NCI-H1436 treated with DMSO at 0.1 percent for 48 hours (cell line): ENCODE measurements at regions not wholly inside any gene's neighbourhood (a gene's known extent, or its start where the extent isn't known, plus 50 kb on each side); places are given as distances from the start of the nearest gene placed in this dataset.

Experiments
- DNase-seq: peaks from one replicate; lab custom pipeline; 2025; lab: John Stamatoyannopoulos, UW

- no peak for DNase-seq
Observed at GRCh38 chr6:104212977-104213668, 646.6 kb downstream of the HACE1 start.

DNA sequence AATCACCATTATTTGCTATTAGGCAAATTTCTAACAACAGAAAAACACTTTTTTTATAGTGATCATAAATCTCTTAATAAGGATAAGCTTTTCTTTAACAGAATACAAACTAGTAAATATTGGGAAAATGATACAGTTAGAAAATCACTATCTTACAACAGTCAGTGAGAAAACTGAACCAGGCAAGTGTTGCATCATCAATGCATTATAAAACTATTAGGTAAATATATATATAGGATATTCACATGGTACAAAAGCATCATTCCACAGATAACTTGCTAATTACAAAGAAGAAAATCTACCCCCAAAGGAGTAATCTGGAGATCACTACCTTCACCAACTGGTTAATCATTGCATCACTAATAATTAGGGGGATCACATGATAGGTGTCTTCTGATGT lies 652.1 kb downstream of the HACE1 start:
- DNase-seq, result no peak

DNA sequence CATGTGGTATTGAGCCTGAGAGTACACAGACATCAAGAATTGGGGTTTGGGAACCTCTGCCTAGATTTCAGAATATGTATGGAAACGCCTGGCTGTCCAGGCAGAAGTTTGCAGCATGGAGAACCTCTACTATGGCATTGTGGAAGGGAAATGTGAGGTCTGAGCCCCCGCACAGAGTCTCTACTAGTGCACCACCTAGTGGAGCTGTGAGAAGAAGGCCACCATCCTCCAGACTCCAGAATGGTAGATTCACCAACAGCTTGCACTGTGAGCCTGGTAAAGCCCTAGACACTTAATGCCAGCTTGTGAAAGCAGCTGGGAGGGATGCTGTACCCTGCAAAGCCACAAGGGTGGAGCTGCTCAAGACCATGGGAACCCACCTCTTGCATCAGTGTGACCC lies 658.2 kb downstream of the HACE1 start:
- no peak for DNase-seq

GRCh38 chr6:104187616-104188015 lies 672.1 kb downstream of the HACE1 start:
- no peak for DNase-seq

- DNase-seq, result no peak
Observed at GRCh38 chr6:104186831-104187230, 672.9 kb downstream of the HACE1 start.

DNA sequence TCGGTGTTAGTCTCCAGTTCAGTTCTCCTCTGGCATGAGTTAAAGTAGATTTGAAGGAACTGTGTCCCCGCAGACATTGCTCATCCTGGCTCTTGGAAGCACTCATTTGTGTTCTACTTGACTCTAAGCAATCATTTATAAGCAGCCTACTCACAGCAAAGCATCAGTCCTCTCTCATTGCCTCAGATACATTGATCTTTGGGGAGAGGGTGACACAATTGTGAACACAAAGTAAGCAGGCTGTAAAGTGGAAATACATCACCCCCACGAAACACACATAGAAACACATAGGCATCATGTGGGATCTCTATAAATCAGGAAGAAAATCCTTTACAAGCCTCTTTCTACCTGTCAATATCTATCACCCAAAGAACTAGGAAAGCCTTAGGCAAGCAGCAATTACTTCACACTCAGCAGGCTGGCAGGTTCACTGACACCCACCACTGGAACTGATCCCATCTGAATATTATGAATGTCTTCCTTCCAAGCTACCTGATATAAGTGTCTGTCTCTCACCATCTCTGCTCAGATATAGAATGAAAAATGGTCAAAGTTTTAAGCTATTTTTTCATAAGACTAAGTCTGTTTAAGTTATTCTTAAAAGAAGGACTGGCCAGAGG lies 675.8 kb downstream of the HACE1 start:
- no peak for DNase-seq

DNA sequence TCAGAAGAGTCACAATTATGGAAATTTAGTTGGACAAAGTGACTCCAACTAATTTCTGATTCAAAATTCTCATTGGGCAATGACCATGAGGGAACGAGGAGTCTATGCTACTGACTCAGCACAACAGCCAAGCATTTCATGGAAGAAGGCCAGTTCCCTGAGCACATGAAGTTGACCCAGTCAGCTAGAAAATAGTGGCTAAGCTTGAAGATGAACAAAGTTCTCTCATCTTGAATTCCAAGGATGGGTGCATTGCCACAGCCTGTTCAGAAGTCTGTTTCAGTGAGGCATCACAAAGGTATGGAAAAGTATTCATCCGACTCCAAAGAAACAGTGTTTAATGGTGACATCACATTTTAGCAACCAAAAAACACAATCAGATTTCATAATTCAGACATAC lies 676.9 kb downstream of the HACE1 start:
- no peak for DNase-seq

- no peak for DNase-seq
Observed at GRCh38 chr6:104173668-104174067, 686.1 kb downstream of the HACE1 start.

DNA sequence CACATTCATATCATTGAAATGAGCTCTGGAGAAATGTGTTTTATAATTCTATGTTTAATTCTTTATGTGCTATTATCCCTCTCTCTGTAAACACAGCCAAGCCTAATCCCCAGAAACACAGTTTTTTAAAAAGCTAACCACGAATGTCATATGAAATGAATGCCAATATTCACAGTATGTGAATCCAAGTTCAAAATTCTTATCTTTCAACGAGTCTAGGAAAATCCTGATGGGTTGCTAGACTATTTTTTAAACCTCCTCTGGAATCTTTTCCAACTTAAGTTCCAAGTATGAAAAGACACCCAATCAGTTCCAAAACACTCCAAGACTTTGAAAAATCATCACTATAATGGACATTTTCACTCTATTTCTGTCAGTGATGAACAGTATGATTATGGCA lies 689.3 kb downstream of the HACE1 start:
- no peak for DNase-seq

GRCh38 chr6:104166055-104166668 lies 693.6 kb downstream of the HACE1 start:
- DNase-seq, result no peak

DNA sequence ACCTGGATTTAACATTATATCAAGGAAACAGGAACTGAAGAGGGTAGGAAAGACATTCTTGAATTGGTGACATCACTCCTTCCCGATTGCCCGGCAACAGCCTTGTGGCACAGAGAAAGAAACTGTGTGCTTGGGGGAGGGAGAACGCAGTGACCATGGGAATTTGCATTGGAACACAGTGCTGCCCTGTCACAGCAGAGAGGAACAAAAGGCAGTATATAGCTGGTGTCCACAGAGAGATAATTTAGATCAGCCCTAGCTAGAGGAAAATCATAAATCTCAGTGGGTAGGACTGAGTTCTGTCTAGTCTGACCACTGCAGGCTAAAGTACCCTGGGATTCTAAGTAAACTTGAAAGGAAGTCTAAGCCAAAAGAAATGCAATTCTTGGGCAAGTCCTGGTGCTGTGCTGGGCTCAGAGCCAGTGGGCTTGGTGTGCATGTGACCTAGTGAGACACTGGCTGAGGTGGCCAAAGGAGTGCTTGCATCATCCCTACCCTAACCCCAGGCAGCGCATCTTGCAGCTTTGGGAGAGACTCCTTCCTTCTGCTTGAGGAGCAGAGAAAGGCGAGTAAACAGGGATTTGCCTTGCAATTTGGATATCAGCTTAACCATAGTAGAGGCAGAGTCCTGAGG lies 697.6 kb downstream of the HACE1 start:
- DNase-seq, result no peak

DNA sequence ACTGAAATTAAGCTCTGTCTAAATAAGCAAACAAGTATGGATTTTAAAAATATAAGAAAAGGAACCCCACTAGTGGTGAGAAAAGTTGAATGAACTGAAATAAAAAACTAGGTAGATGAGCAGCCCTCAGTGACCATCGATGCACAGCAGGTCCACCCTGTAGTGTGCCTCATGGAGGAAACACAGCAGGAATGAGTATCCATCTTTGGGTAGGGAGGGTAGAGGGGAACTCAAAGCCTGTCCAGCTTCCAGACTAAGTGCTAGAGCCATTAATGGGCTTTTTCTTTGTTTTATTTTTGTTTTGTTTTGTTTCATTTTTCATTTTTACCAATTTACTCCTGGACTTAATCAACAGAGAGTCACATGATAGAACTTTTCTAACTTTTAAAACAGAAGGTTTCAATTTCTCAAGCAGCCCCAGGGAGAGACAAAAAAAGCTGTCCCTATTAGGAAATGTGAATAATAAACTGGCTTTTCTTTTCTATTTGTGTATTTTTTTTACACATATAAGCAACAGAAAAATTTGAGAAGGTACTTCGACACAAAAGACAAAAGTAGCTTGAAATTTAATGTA lies 700.6 kb downstream of the HACE1 start:
- no peak for DNase-seq

DNA sequence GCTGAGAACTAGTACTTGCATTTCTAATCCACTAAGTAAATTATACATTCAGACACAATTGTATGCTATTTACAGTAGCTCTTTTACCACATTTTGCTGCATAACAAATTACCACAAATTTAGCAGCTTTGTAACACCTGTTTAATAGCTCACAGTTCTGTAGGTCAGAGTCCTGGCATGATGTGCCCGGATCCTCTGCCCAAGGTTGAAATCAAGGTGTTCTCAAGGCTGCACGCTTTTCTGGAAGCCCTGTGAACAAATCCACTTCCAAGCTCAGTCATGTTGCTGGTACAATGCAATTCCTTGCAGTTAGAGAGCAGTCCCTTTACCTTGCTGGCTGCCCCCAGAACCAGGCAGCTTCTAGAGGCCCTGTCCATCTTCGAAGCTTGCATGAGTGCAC lies 716.0 kb downstream of the HACE1 start:
- no peak for DNase-seq

DNA sequence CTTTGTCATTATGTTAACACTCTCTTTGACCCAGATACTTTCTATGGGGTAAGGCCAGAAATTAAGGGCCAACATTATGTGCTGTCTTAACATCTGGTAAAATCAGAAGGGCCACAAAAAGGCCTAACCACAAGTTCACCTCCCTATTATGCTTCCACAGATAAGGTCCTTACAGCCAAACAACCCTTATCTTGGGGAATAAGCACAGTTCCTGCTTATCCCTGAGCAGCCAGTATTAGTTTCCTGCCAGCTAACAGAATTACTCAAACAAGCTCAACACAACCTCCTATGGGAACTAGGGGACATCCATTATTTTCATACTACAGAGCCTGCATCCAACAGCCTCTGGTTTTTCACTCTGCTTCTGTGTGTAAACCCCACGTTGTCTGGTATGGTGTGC lies 724.8 kb downstream of the HACE1 start:
- DNase-seq, result no peak

DNA sequence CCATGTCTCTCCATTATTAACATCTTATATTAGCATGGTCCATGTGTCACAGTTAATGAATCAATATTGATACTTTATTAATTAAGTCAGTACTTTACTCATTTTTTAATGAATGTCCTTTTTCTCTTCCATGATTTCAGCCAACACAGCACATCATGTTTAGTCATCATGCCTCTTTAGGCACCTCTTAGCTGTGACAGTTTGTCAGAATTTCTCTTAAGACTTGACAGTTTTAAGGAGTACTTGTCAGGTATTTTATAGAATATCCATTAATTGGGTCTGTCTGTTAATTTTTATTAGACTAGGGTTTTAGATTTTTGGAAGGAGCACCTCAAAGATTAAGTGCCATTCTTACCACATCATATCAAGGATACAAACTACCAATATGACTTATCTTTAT lies 729.4 kb downstream of the HACE1 start:
- no peak for DNase-seq

GRCh38 chr6:104126315-104127005 lies 733.3 kb downstream of the HACE1 start:
- no peak for DNase-seq

DNA sequence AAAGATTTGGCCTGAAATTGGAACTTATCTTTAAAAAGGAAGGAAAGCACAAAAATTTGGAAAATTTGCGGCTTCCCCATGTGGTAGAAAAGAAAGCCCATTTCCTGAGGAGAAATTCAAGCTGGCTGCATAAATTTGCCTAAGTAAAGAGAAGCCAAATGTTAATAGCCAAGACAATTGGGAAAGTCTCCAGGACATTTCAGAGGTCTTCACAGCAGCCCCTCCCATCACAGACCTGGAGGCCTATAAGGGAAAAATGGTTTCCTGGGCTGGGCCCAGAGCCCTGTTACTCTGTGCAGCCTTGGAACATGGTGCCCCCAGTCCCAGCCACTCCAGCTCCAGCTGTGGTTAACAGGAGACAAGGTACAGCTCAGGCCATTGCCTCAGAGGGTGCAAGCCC lies 736.5 kb downstream of the HACE1 start:
- no peak for DNase-seq

GRCh38 chr6:104118274-104118673 lies 741.4 kb downstream of the HACE1 start:
- DNase-seq, result no peak

DNA sequence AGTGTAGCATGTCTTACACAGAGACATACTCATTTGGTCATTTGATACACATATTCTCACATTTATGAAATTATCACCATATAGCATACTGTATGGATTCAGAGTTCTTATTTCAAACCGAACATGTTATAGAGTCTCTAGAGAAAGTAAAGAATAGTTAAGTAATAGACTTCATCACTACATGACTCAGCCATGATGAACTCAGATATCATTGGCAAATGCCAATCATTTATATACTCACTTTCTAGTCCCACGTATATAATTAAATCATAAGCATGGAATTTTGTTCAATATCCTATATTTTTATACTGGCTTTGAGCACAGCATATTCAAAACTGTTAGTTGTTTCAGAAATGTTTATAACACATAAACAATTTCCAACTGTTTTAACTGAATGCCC lies 749.9 kb downstream of the HACE1 start:
- DNase-seq, result no peak

GRCh38 chr6:104108634-104109033 lies 751.1 kb downstream of the HACE1 start:
- no peak for DNase-seq

DNA sequence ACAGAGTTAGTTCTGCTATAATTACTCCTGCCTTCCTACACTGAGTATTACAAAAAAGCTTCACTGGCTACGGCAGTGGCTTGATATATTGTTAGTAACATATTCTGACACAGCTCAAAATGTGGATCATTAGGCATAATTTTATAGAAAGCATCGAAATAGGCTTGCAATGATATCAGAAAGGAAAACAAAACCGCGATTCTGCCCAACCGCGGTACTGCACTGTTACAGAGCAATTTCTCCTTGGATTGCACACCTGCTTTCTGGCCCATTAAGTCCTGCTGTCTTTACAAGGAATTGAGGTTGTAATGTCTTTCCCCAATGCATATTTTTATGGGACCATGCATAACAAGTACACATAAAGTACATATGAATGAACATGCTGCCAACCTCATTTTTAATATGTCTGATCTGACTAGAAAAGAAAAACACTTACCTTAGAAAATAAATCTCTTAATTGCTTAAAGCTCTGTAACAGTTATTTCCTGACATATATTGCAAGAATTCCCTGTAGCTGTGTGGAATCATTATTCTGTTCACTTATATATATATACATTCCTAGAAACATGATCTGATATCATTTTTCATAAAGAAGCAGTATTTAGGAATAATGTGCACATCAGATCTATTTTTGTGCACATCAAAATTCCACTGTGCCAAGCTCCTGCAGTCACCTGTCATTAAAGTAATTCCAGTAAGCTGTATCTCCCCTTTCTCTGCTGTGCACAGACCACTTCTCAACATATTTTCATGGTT lies 763.9 kb downstream of the HACE1 start:
- DNase-seq, result no peak
